Stimulated activated CD4-positive, alpha-beta T cell treated with anti-CD3 and anti-CD28 coated beads, Interleukin-15, amount 100 ng/mL, for 1 hour (primary cell): ENCODE measurements at regions not wholly inside any gene's neighbourhood (a gene's known extent, or its start where the extent isn't known, plus 50 kb on each side); places are given as distances from the start of the nearest gene placed in this dataset.

Experiments
- DNase-seq, 2 donors: peaks; one replicate each; pipeline ENCODE4 v3.0.0-alpha.2; 2020; ENCODE audit warnings: low read depth in 1 of 2, low spot score in 1 of 2

DNA sequence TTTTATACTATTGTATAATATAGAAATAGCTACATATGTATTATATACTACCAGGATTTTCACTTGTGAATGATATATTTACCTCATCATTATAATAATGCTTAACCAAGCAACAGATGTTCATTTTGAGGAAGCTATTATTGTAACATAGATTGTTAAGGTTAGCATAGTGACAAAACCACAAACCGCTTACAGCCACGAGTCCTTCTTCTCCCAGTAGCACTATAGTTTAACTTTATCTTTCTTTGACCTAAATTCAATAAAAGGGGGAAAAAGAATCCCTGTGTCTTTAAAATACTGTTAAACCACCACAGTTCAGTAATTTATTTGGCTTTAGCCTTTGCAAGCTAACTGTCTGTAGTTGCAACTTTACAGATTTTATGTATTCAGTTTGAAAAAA is 1039.4 kb upstream of the B3GALT2 start:
- no peak for DNase-seq

DNA sequence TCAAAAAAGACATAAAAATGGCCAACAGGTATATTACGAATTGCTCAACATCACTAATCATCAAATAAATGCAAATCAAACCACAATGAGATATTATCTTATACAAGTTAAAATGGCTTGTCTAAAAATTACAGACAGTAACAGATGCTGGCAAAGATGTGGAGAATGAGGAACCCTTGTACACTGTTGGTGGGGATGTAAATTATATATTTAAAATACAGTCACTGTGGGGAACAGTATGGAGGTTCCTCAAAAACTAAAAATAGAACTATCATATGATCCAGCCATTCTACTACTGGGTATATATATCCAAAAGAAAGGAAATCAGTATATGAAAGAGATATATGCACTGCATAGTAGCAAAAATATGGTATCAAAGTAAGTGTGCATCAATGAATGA is 1037.2 kb upstream of the B3GALT2 start:
- no peak for DNase-seq

DNA sequence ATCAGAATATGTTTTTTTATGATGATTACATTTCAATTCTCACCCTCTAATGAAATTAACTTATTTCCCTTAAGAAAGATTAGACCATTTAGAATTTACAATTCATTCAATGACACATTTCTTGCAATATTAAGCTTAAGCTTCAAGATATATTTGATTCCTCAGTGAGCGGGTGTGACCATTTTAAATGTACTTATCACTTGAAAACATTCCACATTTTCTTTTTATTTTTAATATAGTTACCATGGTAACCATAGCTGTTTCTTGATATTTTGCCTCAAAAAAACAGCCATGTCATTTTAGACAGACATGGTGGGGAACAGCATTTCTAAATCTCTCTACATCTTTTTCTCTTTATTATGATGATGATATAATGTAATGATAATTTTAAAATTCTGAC is 1029.0 kb upstream of the B3GALT2 start:
- no peak for DNase-seq

DNA sequence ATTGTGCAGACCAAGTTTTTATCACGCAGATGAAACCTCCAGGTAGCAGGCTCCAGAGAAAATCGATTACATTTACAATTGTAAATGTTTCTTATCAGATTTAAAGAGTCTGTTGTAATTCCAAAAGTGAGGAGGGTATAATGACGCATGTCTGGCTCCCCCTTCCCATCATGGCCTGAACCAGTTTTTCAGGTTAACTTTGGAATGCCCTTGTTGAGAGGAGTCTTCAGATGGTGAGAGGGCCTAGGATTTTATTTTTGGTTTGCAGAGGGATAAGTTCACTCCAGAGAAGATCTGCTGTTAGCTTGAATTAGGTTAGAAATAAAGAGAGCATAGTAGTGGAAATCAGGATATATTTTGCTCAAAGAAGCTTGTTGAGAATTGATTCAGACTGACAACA is 1028.3 kb upstream of the B3GALT2 start:
- no peak for DNase-seq

DNA sequence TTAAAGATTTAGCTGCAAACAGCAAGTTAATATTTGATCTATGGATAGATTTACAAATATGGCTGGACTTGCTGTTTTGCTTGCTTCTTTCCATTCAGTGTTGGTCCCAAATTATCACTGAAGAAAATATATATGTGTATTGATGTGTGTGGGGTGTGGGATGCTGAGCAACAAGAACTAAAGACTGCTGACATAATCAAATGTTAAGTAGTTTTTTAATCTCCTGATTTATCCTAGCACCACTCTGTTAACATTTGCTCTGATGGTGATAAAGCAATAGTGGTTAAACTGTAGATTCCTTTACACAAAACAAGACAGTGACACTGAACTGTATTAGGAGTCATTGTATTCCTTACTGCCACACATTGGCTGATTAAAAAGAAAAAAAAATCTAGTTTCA is 1023.5 kb upstream of the B3GALT2 start:
- no peak for DNase-seq

DNA sequence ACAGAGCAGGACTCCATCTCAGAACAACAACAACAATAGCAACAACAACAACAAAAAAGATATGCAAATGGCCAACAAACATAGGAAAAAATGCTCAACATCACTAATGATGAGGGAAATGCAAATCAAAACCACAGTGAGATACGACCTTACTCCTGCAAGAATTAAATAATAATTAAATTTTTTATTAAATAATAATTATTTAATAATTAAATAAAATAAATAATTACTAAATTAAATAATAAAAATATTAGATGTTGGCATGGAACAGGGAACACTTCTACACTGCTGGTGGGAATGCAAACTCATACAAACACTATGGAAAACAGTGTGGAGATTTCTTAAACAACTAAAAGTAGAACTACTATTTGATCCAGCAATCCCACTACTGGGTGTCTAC is 1022.3 kb upstream of the B3GALT2 start:
- DNase-seq, result no peak

DNA sequence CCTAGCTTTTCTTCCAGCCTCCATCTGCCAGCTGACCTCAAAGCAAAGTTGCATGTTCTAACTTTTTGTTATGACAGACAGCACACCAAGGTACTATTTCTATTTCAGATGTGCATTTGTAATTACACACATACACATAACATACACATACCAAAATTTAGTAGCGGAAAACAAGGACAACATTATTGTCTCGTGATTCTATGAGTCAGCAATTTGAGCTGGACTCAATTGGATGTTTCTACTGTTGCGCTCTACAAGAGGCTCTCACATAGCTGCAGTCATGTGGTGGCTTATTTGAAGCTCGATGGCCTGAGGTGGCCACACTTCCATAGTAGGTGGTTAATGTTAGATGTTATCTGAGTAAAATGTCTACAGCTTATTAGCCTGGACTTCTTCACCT is 1010.1 kb upstream of the B3GALT2 start:
- no peak for DNase-seq

DNA sequence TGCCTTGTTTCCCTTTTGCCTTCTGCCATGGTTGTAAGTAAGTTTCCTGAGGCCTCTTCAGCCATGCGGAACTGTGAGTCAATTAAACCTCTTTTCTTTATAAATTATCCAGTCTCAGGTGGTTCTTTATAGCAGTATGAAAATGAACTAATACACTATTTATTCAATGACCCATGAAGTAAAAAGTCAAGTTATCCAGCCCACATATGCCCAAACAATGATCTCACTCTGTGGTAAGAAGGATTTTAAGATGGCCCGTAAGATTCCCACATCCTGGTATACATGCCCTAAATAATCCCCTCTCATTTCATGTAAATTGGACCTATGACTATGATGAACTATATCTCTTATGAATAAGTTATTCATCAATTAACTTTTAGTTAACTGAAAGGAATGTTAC is 1008.3 kb upstream of the B3GALT2 start:
- no peak for DNase-seq

DNA sequence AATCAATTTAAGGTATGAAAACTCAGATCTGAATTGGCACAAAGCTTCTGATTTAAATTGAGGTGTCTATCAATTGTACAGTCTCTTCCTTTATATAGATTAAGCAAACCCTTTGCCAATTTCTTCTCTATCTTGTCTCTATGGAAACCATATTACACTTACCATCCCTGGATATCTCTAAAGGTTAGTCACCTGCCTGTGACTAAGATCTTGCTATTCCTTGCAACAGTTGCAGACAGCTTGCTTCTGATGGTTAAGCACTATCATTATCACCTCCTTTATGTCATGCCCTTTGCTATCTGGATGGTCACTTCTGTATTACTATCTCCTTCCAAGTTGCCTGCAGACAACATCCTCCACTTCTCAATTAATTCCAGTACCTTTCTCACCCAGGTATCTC is 998.6 kb upstream of the B3GALT2 start:
- DNase-seq, result no peak

DNA sequence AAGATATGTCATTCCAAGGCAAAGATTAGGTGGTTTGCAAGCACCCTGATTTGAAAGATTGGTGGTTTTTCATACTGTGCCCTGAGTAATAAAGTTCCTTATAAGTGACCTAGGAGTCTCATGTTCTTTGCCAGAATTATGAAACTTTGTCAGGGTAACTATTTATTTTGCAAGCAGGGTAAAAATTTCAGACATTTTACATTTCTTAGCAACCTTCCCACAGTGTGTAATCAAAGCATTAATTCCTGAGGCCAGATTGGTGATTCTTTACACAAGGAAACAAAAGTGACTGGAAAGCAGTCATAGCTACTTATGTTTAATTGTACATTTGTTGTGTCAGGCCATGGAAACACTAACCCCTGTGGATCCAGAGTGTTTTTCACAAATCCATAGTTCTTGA is 998.0 kb upstream of the B3GALT2 start:
- DNase-seq, result no peak

DNA sequence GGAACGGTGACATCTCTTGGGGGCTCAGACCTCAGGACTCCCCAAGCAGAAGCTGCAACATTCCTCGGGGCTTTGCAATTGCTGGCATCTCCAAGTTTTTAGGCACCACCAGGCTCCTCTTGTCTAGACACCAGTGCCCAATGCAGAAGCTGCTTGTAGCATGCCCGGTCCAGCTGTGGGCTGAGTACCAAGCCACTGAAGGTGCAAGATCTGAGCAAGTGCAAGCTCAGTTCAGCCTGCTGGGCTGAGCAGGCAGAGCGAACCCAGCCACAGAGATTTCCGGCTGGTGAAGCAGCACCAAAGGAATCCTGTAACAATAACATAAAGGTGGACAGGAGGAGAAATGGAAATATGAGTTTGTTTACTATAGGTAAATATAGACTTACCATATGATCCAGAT is 995.4 kb upstream of the B3GALT2 start:
- DNase-seq, result no peak

DNA sequence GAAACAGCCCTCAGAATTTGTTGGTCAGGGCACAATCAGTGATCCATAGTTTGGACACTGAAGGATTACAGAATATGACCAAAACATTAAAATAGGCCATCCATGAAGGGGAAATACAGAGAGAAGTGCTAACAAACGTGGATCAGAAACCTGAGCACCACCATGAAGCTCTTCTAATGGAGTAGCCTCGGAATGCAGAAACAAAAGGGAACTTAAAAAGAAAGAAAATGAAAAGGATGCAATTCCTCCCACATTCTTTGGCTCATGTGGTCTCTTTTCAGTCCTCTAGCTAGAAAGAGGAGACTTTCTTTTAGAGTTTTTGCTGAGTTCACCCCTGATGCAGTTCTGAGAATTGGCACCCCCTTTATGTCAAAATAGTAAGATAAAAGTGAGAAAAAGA is 989.8 kb upstream of the B3GALT2 start:
- DNase-seq, result no peak

DNA sequence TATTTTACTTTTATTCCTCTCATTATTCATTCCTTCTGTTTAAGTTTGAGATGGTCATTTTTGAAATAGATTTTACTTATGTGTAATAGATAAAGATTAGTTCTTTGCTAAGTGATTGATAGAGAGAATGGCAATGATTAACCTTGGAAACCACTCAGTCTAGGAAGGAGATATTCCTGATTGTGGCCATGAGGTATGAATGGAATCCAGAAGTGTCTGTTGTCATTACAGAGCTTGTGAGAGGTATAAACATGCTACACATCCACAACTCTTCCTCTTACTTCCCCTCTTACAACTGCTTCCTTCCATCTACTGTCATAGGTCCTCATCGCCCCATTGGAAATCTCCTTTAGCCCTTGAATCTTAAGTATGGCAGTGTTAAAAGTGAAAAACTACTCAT is 988.8 kb upstream of the B3GALT2 start:
- no peak for DNase-seq

DNA sequence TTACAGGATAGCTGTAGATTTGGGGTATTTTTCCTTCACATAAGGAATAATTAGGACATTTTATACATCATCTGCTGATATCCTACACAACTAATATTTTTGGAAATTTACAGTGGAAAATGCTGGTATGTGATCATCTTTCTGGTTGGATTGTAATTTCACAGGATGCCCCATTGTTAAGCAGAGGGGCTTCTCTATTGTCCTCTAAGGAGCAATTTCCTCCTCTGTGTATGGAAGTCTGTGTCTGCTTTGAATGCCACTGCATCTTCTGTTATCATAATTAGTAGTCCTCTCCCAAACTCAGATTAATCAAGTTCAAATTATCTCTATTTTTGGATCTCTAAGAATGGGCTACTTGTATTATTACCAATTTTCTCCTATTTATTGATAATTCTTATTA is 988.1 kb upstream of the B3GALT2 start:
- DNase-seq, result no peak

DNA sequence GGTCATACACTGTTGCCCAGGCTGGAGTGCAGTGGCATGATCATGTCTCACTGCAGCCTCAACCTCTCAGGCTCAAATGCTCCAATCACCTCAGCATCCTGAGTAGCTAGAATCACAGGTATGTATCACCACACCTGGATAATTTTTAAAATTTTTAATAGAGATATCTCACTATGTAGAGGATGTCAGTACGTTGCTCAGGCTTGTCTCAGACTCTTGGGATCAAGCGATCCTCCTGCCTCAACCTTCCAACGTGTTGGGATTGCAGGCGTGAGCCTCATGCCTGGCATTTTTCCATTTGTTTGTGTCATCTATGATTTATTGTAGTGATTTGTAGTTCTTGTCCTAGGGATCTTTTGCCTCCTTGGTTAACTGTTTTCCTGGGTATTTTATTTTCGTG is 985.2 kb upstream of the B3GALT2 start:
- no peak for DNase-seq

DNA sequence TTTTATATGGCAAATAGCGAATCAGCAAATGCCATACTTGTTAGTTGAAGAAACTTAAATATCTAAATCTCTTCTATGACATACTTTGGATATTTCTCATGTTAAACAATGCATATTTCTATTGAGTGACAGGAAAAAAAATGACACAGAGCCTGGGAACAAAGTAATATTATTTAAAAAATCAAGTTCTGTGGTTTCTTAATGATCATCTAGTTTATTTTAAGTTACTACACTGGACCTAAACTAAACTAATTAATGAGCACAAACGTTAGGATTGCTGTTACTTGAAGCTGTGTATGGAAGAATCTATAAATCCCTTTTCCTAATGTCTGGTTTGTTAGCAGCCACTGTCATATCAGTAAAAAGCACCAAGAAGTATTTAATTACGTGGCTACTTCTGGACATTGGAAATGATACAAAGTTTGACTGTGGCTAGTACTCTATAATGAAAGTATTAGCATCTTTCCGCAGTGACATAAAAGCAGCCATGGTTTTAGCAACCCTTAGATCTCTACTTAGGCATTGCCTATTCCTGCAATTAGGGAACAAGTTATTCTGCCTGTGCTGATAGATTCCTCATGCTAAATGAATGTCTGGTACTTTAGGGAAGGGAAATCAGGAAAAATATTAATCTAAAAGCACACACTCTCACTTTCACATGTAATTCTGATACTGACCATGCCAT is 981.7 kb upstream of the B3GALT2 start:
- DNase-seq, result no peak

DNA sequence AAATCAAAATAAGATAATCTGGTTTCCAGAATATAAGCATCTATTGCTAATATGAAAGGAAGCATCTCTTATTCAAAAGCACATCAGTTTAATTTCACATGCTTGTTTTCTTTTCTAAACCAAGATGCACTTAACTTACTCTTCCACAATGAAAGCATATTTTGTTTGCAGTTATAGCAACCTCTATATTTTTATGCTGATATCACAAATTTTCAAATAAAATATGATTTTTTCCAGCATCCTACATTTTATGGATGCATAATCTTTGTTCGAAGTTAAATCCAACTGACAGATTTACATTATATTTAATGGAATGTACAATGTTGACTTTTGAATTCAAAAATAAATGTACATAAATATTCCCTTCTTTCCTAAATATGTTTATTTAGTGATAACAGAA is 978.3 kb upstream of the B3GALT2 start:
- no peak for DNase-seq

DNA sequence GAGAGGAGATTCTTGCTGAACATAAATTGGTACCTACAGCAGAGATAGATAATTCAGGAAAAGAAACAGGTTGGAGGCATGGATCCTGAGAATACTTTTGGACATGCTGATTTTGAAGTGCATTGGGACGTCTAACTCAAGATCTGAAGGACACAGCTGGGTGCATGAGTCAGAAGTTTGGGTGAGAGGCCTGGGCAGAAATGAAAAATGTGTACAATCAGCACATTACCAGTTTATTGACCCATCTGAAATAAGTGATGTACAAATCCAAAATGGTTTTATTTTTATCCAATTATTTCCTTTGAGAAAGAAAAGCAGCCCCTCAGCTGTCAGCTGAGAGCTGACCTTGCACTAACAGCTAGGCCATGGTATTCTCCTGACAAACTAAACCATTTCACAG is 975.2 kb upstream of the B3GALT2 start:
- DNase-seq, result no peak

DNA sequence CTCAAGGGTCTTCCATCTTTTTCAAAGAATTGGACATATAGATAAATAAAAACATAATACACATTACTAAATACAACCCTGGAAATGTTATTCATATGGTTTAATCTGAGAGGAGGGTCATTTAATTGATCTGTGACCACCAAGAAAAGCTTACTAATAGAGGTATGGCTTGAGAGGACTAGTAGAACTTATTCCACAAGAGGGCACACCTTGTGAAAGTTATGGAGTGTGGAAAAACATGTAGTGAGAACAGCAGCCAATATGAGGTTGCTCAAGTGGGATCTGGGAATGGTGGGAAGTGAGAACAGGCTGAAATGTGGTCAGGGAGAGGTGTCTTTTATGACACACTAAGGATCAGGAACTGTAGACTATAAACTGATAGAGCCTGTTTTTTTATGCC is 973.5 kb upstream of the B3GALT2 start:
- no peak for DNase-seq

DNA sequence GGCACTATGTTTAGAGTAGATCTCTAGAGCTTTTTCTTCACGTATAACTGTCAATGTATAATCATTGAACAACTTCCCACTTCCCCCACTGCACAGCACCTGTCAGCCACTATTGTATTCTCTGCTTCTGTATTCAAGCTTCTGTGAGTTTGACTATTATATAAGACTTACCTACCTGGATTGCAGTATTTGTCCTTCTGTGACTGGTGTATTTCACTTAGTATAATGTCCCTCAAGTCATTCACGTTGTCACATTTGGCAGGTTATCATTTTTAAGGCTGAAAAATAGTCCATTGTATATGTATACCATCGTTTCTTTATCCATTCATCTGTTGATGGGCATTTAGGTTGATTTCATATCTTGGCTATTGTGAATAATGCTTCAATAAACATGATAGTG is 969.5 kb upstream of the B3GALT2 start:
- DNase-seq, result no peak

DNA sequence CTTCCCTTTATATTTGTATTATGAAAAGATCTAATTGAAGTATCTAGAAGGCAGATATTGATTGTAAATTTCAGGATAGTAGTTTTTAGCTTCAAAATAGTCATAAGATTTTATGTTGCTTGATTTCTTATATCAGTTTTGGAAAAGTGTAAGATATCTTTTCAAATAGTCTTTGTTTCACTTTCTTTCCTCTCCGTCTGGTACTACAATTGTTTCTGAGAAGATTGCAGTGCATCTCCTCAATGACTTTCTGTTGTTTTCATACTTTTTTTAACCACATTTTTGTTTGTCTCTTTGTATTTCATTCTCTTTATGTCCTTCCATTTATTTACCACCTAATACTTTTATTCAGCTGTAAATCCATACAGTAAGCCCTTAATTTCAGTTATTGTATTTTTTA is 964.6 kb upstream of the B3GALT2 start:
- no peak for DNase-seq

DNA sequence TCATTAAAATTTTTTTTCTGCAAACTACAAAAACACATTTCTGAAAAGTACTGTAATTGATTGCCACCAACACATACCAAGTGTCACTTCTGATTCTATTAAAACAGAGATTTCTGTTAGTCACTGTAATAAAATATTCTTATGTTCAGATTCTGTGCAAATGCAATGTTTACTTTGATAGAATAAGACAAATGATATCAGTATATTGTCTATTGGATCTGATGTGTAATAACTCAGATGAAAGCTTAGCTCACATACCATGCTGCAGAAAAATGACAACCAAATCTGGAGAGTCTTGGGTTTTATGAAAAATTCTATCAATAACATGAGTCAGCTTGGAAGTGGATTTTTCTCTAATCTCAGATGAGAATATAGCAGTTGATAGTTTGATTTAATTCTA is 963.8 kb upstream of the B3GALT2 start:
- DNase-seq, result no peak

DNA sequence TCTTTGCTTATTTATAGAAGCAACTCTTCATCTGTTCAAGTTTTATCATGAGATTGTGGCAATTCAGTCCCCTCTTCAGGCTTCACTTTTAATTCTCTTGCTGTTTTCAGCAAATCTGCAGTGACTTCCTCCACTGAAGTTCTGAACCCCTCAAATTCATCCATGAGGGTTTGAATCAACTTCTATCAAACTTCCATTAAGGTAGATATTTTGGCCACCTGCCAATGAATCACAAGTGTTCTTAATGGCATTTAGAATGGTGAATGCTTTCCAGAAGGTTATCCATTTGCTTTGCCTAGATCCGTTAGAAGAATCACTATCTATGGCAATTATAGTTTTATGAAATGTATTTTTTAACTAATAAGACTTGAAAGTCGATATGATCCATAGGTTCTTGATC is 946.7 kb upstream of the B3GALT2 start:
- no peak for DNase-seq

DNA sequence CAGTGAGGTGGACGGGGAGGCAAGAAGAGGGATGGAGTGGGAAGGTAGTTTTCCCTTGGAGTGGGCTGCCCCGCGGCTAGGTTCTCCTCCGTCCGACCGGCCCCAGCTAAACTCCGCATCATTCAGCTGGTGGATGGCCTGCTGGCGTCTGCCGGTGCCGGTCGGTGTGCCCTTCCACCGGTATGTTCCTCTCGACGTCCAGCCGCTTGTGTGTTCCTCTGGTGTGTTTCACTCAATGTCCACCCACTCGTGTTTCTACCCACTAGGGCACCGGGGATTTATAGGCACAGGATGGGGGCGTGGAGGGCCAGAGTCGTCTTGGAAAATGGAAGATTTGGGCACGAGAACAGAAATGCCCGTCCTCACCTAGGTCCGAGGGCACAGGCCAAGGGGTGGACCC is 931.7 kb upstream of the B3GALT2 start:
- DNase-seq, result no peak
